ENCODE measurements at regions not wholly inside any gene's neighbourhood (a gene's known extent, or its start where the extent isn't known, plus 50 kb on each side); places are given as distances from the start of the nearest gene placed in this dataset.

DNA sequence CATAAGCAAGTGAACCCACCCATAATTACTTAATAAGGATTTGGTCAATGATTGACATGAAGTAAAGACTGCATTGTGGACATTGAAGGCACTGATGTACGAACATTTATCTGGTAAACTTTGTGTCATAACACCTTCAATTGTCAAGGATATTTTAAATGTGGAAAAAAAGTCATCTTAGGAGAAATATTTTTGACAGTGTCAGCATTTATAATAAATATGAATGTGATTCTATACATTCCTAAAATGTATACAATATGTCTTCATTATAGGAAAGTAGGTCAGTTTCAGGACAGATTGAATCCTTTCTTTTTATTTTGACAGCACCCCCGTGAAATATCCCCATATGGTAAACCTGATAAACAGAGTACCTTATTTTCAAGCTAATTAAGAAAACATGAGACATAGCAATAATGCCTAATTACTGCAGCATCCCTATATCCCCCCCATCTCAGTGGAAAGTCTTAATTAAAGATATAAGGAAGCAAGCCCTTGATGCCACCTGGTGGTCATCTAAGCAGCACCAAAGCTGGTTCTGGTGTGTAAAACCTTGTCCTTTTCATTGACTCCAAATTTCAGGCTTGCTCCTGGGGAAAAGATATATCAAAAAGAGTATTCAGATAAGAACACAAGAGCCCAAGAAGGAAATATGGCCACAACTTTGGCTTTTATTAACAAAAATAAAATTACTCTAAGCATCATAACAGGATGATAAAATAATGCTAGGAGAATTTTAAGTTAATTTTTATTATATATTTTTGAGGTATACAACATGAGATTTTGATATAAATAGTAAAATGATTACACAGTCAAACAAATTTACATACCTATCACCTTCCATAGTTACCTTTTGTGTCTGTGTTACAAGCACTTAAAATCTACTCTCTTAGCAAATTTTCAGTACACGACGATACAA, 379.7 kb downstream of the TLL1 start:
- TF ChIP-seq CTCF (IDR thresholded peaks at IDR 0.05; ENCODE audit: insufficient read depth, low read length) (no peak), POLR2AphosphoS5 (IDR thresholded peaks at IDR 0.05; ENCODE audit: low read depth) (no peak), GABPA (IDR thresholded peaks at IDR 0.05; ENCODE audit: low read depth) (no peak)

Data from HL-60 (cell line).